ENCODE measurements at regions not wholly inside any gene's neighbourhood (a gene's known extent, or its start where the extent isn't known, plus 50 kb on each side); places are given as distances from the start of the nearest gene placed in this dataset.

- DNase-seq, result no peak
Observed at GRCh38 chr11:76298255-76298654, 82.7 kb downstream of the THAP12 start.

GRCh38 chr11:76296731-76297542 is 84.0 kb downstream of the THAP12 start:
- no peak for DNase-seq

GRCh38 chr11:76293189-76293631 is 86.9 kb upstream of the WNT11 start:
- no peak for DNase-seq

DNA sequence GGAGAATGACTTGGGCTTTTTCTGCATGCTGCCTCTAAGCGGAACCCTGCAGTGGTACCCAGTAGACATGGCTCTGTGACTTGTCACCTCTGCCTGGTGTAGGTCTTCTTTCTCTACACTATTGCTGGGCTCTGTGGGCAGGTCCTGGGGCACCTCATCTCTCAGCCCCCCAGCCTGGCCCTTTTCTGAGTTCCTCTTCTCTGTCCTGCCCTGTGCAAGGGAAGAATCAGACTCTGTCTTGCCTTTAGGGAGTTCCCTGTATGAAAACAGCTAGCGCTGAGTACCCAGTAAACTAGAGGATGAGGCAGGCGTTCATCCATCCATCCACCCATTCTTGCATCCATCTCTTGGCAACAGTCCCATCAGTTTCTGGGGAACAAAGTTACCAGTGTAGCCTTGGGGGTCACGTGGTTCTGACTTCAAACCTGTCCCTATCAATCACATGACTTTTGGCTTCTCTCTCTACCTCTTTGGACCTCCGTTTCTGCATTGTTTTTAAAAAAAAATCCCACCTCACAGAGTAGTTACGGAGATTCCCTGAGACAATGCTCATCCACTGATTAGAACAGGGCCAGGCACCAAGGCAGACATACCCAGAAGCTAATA is 86.4 kb upstream of the WNT11 start:
- DNase-seq, result no peak

GRCh38 chr11:76291576-76292526 is 85.5 kb upstream of the WNT11 start:
- DNase-seq, result no peak

- DNase-seq, result peak; percentile 21
Observed at GRCh38 chr11:76288166-76288980, 82.1 kb upstream of the WNT11 start.

GRCh38 chr11:76287227-76287626 is 80.9 kb upstream of the WNT11 start:
- no peak for DNase-seq

GRCh38 chr11:76285397-76286104 is 79.2 kb upstream of the WNT11 start:
- no peak for DNase-seq

DNA sequence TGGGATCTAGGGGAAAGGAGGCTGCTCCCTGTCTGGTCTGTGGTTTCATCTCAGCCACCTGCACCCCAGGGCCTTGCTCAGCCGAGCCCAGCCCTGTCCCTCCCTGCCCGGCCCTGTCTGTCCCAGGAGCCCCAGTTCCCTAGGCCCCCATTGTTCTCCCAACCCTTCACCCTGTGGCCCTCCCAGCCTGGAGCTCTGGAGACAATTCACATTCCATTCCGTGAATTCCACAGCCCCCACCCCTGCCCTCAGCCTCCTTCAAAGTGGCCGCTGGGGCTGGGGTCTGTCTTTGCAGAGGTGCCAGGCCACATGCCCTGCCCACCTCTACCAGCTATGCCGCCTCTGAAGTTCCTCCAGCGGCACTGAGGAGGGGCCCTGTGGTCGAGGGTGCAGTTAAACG is 77.9 kb upstream of the WNT11 start:
- no peak for DNase-seq

DNA sequence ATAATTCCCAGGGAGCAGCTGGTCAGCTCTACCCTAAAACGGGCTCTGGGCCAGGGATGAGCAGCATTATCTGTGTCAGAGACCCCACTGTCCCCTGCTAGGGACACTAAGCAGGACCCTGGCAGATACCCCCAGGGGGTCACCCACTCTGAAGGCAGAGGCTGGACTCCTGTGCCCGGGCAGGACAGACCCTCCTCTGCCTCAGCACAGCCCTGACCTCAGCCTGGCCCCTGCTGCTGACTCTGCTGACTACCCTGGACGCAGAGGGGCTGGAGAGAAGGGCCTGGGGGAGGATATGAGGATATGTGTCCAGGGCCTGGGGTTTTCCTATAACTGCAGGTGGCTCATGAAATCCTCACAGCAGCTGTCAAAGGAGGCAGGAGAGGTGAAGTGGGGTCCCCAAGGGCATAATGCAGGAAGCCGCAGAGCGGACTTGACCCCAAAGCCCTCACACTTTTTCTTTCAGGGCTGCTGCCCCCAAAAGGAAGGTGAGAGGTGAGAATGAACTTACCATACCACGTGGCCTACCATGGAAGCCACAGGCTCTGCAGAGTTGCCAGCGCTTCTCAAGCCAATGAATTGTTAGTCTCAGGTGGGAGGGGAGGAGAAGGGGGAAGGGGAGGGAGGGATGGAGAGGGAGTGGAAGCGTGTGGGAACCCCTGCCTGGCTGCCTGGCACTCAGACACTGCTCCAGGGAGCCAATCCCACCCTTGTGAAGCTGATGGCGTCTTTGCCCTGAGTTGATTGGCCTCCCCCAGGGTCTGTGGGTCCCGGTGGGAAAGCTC is 76.7 kb upstream of the WNT11 start:
- no peak for DNase-seq

- DNase-seq, result no peak
Observed at GRCh38 chr11:76282172-76282571, 75.9 kb upstream of the WNT11 start.

DNA sequence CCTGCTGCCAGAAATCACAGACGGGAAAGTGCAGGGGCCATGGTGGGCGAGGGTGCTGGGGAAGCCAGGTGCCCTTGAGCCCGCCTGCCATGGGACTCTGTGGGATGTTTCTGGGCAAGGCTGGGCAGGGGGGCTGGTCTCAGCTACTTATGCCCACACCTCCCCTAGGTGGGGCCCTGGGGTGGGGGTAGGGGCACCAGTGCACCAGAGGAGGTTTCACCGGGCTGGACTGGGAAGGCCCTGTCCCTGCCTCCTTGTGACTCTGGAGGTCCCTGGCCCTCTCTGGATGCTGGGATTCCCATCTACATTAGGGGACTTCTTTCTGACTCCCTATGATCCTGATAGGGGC is 75.2 kb upstream of the WNT11 start:
- DNase-seq, result no peak

DNA sequence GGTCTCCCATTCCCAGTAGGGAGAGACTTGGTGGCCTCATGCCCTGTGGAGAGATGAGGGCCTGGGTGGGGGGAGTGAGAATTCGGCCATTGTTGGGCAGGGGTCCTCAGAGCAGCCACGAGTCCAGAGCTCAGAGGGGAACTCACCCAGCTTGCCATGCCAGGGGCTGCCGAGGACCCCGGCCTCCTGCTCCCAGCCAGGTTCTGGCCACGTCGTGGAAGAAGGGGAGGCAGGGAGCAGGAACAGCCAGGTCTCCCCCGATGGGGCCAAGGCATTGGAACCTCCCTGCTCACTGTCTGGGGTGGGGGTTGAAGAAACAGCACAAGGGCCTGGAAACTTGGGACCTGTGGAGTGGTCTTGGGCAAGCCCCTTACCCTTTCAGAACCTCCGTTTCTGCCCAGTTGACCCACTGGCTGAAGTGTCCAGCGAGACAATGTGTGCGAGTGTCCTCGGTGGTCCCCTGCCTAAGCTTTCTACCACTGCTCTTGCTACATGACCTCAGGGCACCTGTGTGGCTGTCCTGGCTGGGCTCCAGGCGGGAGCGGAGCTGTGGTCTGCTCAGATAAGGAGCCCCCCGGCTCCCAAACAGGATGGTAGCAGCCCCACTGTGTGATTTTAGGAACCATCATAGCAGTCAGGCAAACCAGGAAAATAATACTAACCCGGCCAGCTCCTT is 74.7 kb upstream of the WNT11 start:
- DNase-seq, result no peak

DNA sequence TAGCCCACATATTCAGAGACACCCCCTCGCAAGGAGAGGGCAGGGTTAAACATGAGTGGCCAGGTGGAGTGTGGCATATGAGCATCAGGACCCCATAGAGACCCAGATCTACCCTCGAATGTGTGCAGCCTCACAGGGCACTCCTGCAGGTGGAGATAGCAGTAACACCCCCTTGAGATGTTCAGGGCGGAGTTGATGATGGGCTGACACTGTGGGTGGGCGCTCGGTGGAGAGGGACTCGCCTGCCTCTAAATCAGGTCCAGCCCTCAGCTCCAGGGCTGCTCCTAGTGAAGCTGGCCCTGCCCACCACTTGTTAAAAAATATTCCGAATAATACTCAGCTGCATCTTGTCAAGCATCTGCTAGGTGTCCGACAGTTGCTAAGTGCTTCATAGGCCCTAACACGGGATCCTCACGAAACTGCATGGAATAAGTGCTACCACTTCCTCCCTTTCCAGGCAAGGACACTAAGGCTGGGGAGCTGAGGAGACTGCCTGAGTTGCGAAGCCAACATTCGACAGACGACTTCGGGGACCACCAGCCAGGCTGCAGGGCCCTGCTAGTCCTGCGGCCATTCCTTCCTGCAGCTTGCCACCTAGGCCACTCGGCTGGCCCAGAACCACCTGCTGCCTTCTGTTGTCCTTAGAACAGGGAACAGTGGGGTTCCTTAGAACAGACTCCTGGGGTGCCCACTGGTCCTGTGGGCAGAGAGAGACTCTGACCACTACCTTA is 74.0 kb upstream of the WNT11 start:
- DNase-seq, result no peak

- no peak for DNase-seq
Observed at GRCh38 chr11:76279646-76280045, 73.3 kb upstream of the WNT11 start.

- DNase-seq, result no peak
Observed at GRCh38 chr11:76279038-76279437, 72.7 kb upstream of the WNT11 start.

GRCh38 chr11:76278526-76278925 is 72.2 kb upstream of the WNT11 start:
- DNase-seq, result no peak

DNA sequence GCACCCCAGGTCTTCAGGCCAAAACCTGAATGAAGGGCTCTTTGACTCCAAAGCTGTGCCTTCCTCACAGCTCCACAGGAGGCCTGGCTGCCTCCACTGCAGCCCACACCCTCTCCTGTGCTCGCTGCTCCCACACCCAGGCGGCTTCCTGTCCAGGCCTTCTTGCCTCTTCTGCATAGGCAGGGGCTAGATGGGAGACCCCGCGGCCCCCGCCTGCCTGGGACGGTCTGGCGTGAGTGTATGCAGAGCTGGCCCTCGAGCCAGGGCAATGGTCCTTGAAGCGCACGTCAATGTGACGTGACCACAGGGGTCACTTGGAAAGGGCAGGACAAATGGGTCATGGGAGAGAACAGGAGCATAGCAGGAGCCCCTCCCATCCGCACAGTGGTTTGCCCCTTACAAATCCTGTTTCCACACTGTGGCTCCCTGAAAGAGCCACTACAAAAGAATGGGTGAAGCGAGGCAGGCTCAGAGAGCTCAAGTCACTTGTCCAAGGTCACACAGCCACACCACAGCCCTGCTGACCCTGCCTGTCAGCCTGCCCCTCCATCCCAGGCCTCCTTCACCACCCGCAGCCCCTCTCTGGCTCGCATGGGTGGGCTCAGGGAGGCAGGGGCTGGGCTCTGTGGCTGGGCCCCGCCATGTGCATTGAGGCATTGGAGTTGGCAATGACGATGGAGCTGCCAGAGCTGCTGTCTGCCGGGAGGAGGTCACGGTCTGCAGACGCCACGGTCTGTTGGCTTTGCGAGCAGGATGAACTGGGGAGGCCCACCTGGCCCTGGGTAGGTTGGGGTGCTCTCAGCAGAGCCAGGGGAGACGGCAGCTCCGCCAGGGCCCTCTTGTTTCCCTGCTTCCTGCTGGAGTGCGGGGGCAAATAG is 71.2 kb upstream of the WNT11 start:
- DNase-seq, result no peak

DNA sequence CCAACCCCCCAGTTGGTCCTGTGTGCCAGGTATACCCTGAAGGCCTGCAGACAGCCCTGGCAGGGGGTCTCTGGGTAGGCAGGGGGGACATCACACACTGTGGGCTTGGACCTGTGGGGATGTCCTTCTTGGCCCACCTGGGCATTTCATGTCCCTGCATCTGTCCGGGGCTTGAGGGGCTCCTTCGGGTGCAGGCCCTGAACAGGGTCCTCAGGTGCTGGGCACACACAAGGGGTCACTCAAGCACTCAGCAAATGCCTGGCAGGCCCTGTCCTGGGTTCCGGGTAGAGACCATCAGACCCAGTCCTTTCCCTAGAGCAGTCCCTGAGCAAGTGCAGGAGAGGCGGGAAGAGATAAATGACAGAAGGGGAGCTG is 70.5 kb upstream of the WNT11 start:
- no peak for DNase-seq

Measured in CD4-positive, alpha-beta T cell treated with Interleukin-12 subunit alpha and Interleukin-12 subunit beta, for 1 hour (primary cell).